ENCODE measurements at regions not wholly inside any gene's neighbourhood (a gene's known extent, or its start where the extent isn't known, plus 50 kb on each side); places are given as distances from the start of the nearest gene placed in this dataset.

DNA sequence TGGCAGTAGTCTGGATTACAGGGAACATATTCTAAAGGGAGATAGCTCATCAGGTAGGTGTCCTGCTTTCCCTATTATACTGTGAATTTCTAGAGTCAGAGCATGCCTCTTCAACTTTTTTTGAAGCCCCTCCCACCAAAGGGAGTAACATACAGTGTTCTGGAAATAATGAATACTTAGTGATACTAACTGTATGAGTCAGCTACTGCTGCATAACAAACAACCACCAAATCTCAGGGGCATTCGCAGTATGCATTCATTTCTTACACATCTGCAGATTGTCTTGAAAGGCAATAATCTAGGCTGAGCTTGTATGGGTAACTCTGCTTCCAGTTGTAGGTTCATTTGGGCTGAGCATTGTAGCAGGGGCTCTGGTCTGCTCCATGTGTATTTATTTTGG lies 409.7 kb upstream of the SPRED2 start:
- DNase-seq (ENCODE audit: low read depth) = no peak

DNA sequence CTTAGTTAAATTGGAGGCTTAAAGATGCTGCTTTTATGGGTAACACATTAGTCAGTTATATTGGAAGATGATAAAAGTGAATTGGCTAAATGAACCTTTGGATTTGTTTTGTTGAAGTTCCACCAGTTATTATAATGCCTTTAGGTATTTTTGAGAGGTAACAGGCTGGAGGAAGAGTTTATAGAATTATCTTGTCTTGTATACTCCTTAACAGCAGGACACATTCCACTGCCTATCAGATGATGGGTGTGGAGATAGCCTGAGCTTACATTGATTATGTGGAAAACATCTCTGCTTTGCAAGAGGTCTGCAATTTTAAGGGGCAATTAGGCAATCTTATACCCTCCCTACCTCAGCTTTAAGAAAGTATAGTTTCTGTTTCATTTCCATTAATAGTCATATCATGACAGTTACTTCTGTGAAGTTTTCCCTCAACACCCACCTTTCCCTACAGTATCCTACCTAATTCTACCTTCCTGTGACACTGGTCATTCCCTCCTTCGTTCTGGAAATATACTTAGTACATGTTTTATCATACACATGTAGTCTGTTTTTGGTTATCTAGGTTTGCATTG lies 403.7 kb upstream of the SPRED2 start:
- no peak for DNase-seq (ENCODE audit: low read depth)

DNA sequence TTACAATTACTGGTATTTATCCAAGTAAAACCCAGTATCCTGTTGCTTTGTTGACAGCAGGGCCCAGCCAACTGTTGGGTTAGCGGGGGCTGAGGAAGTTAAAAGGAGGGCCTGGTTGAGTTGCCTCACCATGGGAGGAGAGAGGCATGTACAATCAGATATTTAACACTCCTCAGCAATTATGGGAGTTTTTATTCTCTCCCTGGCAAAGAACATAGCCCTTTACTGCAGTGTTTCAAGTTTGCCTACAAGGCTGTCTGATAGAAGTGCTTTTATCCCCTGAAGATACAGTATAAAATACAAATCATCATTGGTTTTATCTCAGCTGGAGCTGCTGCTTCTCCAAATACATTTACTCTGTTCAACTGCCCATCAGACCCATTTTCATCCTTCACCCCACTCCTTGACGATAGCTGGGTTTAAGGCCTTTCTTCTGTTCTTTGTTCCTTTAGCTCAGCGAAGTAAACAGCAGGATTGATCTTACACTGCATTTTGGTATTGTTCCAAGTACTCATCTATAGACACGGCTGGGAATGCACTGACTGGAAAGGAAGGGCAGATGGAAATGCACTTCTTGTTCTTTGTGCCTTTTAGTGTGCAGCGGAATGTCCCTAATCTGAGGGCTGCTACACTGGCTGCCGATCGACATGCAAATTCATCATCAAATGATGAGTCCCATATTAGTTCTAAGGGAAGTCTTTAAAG lies 402.5 kb upstream of the SPRED2 start:
- DNase-seq (ENCODE audit: low read depth) = no peak

DNA sequence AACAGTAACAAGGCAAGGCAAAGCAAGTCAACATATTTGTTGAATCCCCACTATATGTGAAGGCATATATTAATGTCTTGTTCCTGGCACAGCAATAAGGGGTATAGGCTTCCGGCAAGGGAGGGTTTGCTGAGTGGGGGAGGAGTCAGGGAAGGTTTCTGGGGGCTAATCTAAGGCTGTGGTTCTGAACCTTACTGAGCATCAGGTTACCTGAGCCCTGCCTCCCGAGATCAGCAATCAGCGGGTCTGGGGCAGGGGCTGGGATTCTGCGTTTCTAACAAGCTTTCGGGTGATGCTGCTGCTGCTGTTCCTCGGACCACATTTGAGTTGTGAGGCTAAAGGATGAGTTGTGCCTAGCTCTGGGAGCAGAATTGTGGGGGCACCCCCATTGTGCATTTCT lies 401.7 kb upstream of the SPRED2 start:
- DNase-seq (ENCODE audit: low read depth) = no peak

DNA sequence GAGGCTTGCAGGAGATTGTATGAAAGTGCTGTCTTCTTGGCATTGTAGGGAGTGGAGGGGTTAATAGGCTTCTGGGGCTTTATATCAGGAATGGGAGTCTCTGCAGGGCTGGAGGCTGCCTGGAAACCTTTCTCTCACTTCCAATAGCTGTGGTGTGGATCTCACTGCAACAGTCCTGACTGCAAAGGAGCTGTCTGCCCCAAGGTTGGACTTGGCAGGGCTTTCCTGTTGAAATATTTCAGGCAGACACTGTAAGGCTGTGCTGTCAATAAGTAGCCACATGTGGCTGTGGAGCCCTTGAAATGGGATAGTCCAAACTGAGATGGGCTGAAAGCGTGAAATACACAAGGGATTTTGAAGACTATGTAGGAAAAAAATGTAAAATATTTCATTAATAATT lies 399.1 kb upstream of the SPRED2 start:
- no peak for DNase-seq (ENCODE audit: low read depth)

DNA sequence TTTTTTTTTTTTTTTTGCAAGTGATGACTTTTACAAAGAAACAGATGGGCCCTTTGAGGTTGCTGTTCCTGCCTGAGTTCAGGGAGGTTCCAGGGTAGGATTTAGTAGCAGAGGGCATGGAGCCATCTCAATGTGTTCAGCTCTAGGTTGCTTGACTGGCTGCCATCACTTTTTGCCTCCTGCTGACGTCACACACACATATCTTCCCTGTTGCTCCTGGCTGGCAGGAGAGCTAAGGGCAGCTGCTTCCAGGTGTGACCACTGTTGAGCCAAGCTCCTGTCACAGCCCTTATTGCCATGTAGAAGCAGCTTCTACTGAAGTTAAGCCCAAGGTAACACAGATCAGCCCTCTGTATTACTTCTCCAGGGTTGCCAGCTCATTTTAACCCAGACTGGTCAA lies 394.2 kb upstream of the SPRED2 start:
- DNase-seq (ENCODE audit: low read depth) = no peak

DNA sequence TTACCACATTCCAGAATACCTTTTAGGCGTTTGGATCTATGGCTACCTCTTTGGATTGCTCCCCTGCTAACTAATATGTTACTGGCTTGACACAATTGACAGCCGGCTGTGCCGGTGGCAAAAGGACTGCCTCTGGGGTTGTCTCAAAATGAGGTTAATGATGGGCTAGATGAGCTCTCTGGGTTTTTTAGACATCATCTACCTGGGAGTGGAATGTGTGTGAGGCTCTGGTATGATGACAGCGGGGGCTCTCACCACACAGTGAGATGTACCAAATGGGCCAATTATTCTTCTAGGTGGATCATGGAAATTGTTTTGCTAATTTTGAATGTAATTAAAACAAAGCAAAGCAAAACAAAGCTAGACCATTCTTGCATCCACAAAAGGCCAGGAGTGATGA lies 391.1 kb upstream of the SPRED2 start:
- DNase-seq (ENCODE audit: low read depth) = no peak

DNA sequence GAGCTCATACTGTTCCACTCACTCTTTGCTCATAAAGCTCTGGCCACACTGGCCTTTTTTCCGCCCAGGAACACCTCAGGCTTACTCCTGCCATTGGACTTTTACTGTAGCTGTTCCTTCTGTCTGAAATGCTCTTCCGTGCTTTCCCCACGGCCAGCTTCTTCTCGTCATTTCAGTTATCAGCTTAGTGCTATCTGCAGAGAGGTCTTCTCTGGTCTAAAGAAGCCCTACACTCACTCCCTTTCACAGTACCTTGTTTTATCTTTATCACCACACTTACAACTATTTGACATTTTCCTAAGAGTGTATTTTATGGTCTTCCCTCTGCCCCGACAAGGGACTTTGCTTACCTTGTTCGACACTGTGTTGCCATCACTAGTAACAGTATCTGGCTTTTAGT lies 388.1 kb upstream of the SPRED2 start:
- DNase-seq (ENCODE audit: low read depth) = no peak

DNA sequence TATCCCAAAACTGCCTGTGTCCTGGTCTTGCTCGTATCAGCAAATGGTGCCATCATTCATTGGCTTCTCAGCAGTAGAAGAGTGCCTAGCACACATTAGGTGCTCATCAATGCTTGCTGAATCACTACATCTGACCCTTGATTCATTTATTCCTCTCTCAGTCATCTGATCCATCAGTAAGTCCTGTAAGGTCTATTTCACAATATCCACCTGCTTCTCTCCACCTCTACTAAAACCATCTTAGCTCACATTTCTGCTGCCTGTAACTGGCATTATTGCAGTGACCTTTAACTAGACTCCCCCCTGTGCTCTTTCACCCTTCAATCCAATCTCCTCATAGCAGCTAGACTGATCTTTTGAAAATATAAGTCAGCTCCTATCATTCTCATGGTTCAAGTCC lies 387.6 kb upstream of the SPRED2 start:
- DNase-seq (ENCODE audit: low read depth) = no peak

DNA sequence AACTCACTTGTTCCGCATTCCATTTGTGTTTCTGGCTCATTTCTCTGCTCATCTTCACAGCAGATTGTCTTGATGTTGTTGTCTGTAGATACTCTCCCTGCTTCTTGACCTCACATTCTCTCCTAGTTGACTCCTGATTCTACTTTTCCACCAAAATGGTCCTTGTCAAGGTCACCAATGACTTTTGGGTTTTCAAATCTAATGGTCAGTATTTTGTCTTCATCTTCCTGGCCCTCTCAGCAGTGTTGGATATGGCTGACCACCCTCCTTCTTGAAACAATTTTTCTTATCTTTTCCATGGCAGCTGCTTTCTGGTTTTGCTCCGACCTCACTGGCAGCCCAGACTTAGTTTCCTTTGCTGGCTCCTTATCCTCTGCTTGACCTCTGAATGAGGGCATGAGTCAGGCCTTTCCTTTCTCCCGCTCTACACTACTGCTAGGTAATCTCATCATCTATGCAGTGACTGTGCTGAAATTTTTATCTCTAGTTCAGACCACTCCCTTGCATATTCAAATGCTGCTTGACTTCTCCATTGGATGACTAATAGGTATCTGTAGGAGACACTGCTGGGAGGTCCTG lies 386.6 kb upstream of the SPRED2 start:
- DNase-seq (ENCODE audit: low read depth) = peak; percentile 4

DNA sequence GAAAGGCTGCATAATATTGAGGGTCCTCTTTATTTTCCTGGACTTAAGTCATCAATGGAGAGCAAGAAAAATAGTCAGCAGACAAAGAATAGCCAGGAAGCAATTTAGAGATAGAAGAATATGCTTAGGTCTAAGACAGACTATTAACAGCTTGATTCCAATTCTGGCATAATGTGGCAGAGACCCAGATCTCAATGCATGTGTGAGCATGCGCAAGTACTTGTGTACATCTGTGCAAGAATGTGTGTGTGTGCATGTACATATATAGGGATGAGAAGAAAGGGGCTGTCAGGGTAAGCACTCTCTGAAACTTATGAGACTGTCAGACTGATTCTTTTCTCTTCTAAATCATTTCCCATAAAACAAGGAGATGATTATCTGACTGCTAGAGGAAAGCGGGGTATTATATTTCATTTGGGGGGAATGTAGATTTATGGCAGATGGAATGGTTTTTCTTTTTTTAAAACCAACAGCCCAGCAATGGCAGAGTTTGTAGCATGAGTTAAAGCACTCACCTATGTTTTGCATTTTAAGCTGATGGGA lies 381.3 kb upstream of the SPRED2 start:
- DNase-seq (ENCODE audit: low read depth) = no peak

DNA sequence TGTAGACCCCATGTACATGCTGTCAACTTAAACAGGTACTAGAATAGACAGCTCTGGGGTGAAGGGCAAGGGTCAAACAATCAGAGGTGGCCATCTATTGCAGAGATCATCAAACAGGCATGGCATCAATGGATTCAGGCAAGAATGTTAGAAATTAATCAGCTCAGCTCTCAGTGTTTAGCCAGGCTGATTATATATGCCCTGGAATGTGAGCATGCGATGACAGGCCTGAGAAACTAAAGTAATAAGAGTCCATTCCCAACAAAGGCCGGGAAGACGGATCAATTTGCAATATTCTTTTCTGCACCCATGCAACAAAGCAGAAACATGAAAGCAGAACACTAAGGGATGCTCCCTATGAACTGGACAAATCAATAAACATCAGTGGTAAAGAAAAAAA lies 380.5 kb upstream of the SPRED2 start:
- DNase-seq (ENCODE audit: low read depth) = no peak

DNA sequence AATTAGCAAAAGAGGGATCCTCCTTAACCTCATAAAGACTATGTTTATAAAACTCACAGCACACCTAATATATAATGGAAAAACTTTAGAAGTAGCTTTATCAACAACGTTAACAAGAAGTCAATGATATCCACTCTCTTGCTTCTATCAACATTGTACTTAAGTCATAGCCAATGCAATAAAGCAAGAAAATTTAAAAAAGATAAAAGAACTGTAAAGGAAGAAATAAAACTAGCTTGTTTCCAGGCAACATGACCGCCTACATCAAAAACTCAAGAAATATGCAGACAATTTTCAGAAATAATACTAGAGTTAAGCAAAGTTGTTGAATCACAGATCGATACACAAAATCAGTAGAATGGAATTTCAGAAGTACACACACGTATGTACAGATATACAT lies 375.5 kb upstream of the SPRED2 start:
- DNase-seq (ENCODE audit: low read depth) = no peak

DNA sequence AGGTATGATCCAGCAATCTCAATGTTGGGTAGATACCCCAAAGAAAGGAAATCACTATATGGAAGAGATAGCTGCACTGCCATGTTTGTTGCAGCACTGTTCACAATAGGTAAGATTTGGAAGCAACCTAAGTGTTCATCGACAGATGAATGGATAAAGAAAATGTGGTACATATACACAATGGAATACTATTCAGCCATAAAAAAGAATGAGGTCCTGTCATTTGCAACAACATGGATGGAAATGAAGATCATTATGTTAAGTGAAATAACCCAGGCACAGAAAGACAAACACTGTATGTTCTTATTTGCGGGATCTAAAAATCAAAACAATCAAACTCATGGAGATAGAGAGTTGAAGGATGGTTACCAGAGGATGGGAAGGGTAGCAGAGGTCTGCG lies 372.4 kb upstream of the SPRED2 start:
- no peak for DNase-seq (ENCODE audit: low read depth)

DNA sequence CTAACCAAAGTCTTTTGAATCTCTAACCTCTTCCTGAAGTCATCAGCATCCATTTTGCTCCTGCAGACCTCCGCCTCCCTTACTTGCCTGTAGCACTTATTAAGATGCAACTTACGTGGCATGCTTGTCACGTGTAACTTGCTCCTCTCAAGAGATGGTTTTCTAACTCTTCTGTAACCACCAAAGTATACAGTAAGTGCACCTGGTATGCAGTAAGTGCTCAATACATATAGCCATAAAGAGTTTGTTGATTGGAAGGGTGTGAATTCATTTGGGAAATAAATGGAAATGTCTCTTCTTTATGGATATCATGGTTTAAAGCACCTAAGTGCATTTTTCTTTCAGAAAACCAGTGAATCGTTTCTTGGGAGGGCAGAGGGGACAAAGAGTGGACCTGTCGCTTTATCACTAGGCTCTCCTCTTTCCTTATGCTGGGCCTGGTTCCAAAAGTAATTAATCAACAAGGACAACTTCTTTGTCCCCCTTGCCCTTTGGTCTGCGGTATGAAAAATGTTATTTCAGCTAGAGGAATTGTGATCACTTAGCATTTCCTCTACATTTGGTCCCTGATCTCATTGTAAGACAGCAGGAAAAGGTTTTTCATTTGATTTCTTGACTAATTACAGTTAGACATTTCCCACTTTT lies 370.0 kb upstream of the SPRED2 start:
- no peak for DNase-seq (ENCODE audit: low read depth)

DNA sequence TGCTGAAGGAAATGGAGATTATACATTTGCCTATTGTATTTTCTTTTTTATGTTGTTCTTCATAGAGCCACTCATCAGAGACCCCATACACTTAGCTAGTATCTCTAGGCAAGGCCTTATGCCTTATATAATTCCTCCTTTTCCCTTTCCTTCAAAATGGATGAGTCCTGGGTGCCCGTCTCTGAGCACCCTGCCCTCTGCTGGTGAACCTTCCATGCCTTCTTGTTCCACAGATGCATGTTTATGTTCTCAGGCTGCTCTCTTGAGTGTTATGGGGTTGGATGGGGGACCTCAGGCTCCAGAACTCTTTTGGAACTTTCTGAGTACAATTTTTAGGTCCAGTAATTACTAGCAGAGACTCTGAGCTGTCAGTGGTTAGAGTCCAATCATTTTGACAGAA lies 368.6 kb upstream of the SPRED2 start:
- DNase-seq (ENCODE audit: low read depth) = peak; percentile 35

DNA sequence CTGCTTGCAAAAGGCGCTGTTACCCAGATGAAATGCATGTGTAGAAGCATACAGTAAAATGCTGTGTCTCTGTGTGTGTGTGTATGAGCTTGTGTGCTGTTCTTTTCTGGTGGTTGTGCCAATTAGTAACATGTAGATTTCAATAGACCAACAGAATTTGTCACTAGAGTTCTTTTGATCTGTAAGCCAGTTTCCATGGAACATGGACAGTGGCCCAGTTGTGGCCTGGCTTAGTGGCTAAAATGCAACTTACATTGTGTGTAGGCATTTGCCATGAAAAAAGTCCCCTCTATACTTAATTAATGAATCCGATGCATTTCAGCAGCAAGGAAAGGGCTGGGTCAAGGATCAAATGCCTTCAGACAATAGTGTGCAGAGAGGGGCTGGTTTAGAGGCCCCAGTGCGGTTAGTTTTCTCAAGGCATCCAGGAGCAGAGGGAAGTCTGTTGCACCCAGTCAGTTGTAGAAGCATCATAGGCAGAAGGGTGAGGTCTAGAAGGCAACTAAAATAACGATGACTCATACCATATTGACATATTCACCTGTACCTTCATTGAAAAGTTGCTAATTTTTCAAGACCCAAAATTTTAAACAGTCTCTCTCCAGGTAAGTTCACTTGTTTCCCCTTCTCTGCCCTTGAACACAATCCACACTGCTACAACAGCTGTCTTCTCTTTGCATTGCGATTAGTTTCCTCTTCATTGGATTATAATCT lies 366.9 kb upstream of the SPRED2 start:
- DNase-seq (ENCODE audit: low read depth) = no peak

DNA sequence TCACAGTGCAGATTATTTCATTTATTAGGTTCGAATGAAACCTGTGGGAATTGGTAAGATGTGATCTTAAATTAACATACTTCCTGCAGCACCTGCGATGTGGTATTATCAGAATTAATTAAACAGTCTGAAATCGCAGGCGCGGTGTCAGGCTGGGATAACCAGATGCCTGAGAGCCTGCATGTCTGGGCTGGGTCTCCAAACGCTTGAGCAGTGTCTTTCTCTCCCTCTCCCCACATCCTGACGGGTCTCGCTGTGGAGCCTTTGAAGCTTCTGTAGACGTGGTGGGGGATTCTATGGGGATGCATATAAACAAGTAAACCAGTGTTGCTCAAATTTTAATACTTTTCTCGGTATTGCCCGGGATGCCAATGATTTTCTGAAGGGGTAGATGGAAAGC lies 366.2 kb upstream of the SPRED2 start:
- no peak for DNase-seq (ENCODE audit: low read depth)

DNA sequence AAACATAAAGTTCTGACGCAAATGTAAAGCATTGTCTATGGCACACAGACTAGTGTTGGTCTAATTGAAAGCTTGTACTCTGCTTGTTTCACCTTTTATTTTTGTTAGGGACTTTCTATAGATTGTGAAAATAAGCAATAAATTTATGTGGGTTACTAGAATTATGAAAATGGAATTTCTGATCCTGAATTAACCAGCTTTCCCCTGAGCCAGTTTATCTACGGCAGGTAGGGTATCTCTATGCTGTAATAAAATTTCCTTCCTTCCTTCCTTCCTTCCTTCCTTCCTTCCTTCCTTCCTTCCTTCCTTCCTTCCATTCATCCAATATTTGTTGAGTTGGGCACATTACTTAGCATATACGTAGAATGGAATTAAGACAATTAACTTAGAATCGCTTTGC lies 362.6 kb upstream of the SPRED2 start:
- no peak for DNase-seq (ENCODE audit: low read depth)

DNA sequence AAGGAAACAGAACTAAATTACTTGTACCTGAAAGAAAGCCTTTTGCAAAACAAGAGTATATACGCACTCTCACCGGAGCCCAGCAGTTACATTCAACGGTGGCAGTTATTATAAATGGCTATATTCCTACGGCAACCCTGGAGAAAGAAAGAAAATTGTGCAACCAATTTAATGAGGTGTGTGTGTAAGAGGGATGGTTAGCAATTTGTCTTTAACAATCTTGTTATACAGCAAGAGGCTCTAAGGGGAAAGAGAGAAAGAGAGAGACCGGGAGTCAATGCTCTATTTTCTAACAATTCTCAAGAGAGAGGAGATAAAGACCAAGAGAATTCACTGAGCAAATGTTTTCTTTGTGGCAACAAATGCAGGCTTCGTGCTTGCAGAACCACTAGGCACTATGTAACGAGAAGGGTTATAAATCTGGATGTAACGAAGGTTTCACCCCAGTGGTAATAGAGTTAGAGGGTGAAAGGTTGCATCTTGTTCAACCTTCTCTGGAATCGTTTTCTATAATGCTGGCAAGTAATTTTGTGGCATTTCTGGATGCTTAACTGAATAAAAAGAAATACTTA lies 359.1 kb upstream of the SPRED2 start:
- DNase-seq (ENCODE audit: low read depth) = no peak

DNA sequence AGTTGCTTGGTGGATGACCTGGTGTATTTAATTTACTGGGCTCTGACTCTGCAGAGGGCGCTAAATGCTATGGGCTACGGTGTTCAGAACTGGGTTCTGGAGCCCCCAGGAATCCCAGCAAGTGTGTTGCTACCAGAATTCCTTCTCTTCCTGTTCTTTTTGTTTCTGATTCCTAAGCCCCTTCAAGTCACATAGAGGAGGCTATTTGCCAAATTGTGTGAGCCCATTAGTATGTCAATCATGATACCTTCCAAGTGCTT lies 358.2 kb upstream of the SPRED2 start:
- DNase-seq (ENCODE audit: low read depth) = no peak

DNA sequence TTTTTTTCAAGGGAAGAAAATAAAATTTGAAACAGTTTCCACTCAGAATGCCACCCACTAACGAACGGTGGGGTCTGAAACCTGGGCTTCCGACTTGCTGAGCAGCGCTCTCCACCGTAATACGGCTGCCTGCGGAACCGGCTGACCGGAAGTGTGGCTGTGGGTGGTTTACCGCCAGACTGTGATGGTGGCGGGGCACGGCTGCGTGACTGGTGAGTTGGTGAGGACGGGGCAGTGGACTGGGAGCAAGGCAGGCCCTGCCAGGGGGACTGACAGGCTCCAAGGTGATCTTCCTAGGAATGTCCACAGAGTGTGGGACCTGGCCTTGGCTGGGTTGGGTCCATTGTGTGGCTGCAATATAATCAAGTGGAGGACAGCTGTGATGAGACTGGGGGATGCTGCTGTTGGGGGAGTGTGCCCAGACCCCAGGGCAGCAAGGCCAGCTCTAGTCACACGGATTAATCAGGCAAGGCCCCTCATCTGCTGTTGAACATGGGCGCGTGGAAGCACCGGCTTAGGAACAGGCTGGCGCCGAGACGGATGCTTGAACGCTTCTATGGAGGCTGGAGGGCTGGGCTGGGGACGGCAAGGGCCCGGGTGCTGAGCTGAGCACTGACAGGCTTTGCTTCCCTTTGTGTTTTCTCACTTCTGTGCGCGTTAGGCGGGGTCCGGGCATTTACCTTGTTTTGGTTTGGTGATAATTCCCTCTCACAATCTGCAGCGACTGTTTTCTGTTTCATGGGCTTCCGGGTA lies 357.7 kb upstream of the SPRED2 start:
- DNase-seq (ENCODE audit: low read depth) = no peak

Measured in ELR (cell line).